HG03135 (cell line): ENCODE measurements at regions not wholly inside any gene's neighbourhood (a gene's known extent, or its start where the extent isn't known, plus 50 kb on each side); places are given as distances from the start of the nearest gene placed in this dataset.

Source experiments
- ATAC-seq: cut with Tn5 transposase; IDR thresholded peaks from one replicate; pipeline ENCODE4 v1.9.1; 2021; ENCODE audit warnings: mild to moderate bottlenecking, moderate library complexity; ENCODE audit not compliant: unreplicated experiment

DNA sequence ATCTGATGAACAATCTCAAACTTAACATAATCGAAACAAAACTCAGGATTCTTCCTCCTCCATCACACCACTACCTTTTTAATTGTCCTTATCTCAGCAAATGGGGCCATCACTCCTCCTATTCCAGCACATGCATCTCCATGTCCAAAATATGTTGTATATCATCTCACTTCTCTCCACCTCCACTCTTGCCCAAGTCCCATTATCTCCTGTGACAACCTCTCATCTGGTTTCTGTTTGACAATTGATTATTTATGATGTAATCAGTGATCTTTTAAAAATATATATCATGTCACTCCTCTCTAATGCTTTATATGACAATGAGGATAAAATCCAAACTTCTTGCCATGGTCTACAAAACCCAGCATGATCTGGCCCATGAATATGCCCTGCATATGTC is 200.8 kb upstream of the HMGA2 start:
- no peak for ATAC-seq

DNA sequence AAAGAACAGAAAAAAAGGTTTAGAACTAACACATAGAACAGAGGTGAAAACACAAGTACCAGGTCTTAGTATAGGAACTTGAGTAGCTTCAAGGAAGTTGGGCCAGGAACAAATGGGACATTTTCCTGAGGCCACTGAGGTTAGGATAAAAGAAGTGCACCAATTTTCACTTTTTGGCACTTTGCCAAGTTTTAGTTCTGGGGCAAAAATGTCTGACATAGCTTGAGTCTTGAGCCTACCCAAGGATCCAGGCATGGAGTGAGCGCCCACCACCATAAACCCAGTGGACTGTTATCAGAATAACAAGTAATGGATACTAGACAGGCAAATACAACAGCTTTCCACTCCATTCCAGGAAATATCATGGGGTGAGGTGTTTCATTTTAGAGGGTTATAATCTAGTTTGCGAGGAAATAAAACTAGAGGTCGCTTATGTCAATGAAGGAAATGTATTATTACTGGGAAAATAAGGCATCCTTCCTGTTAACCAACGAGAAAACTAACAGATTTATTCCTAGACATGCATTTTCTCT is 199.7 kb upstream of the HMGA2 start:
- ATAC-seq = no peak

DNA sequence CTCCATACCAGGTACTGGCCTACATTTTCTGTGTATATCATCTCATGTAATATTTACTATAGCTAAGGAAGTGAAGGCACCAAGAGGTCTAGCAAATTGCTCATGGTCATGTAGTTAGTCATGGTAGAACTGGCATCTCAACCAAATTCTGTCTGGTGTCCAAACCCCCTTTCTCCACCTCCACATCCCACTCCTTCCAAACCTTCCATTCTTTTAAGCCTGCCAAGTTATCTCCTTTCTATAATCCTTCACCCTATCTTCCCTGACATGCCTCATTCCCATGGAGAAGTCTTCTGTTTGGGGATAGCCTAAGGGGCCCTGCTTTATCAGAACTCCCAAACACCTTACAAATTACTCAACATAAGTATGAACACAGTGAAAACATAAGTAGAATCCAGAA is 196.2 kb upstream of the HMGA2 start:
- no peak for ATAC-seq

DNA sequence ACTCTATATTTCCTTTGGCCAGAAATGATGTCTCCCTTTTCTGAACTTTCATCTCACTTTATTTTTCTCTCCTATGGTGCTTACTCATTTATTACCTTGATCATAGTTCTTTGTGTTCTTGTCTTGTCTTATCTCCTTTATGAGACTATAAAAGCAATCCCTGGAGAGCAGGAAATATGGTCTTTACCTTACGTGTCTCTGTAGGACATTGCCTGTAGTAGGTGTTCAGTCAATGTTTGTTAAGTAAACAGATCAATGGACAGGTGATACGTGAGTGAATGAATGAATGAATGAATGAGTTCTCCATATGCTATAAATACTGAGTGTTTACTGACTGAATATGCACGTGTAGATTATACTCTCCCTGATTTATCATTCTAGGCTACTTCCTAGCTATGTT is 193.7 kb upstream of the HMGA2 start:
- no peak for ATAC-seq

DNA sequence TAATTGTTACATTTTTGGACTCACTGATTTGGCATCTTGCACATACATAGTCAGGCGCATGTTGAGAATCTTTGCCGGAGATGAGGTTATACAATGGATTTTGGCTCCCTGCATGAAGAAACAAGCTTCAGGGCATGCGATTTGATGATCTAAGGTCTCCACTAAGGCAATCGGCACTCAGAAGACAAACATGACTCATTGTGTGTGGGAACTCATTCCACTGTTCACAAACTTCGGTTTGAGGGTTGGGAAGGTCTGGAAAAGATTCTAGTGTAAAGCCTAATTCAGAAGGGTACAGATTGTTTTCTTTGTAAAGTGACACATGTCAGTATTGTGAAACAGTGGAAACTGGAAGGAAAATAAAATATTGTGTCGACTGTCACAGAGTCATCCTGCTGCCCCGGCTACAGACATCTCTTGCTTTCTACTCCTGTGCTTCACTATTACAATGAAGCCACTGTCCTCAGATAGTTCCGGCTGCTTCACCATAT is 192.6 kb upstream of the HMGA2 start:
- no peak for ATAC-seq

DNA sequence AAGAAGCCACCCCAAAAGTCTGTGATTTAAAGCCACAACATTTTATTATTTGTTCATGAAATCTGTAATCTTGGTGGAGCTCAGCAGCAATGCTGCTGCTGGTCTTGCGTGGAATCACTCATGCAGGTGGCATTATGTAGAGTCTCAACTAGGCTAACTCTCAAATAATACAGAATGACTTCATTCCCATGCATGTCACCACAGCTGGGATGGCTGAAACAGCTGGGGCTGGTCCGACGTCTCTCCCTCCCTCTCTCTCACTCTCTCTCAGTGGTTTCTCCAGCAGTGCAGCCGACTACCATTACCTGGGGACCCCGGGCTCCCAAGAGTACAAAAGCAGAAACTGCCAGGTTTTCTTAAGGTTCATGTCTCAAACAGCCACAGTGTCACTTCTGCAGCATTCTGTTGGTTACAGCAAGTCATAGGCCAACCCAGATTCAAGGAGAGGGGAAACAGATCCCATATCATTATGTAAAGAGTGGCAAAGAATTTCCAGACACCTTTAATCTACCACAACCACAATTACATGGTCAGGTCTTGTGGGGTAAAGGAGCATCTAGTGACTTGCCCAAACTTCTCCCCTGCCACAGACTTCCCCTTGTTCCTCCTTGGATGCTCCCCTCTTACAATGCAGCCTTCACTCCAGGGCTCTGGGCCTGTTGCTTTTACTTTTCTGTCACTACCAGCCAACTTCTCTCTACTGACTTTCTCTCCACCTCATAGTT is 192.0 kb upstream of the HMGA2 start:
- ATAC-seq = no peak

DNA sequence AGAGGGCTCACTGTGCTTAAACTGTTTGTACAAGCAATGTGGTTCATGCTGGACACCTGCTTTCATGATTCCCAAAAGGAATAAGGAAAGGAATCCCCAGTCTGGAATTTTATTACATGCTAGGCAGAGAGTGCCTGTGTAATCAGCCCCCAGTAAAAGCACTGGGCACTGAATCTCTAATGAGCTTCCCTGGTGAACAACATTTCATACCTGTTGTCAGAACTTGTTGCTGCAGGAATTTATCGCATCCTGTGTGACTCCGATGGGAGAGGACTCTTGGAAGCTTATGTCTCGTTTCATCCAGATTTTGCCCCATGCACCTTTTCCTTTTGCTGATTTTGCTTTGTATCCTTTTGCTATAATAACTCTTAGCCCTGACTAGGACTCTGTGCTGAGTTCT is 190.2 kb upstream of the HMGA2 start:
- no peak for ATAC-seq

DNA sequence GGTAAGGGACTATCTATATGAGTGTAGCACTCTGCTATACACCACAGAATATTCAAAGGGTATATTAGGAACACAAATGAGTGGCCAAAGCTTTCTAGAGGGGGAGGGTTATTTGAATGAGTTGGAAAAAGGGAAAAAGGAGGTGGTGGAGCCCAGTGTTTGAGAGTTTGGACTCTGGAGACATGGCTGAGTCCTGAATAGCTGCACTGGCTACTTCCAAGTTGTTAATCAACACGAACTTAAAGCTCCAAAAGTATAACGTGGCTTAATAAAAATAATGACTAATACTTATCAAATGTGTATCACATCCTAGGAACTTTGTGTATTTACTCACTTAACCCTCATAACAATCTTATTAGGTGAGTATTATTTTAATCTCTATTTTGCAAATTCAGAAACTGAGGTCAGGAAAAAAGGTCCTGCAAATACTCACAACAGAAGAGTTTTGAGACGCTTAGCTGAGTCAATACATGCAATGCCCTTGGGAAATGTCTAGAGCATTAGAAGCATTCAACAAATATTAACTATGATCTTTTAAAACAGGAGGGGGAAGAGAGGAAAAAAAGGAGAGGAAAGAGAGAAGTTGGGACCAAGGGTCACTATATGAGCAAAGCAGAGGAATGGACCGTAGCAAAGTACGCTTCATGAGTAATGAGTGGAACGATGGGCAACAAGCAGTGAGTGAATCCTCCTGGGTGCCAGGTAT is 189.5 kb upstream of the HMGA2 start:
- no peak for ATAC-seq

DNA sequence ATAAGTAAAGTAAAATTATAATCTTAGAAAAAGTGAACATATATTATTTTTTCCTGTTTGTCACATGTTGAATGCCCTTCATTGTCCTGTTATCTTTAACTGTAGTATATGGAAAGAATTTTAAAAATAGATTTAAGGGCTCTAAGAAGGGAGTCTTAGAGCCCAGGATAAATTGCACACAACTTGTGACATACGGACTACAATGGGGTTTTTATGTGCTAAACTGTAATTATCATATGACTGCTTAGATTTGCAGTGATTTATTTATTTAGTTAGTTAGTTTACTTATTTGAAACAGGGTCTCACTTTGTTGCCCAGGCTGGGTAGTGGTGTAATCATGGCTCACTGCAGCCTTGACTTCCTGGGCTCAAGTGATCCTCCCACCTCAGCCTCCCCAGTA is 187.8 kb upstream of the HMGA2 start:
- ATAC-seq = no peak

DNA sequence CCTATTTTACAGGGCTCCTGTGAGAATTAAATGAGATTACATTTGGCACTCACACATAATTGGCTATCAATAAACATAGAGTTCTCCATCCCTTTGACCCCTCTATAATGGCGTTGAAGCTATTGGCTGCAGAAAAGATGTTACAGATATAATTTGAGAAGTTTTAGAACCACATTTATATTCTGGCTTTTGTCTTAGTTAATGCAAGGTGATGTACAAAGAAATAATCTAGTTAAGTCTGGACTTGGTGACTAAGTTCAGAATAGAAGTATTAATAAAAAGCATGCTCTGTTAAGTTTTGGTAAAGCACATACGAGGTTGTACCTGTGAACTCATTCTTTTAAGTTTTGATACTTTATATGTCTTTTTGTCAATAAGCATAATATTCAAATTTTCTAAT is 187.1 kb upstream of the HMGA2 start:
- ATAC-seq = no peak

DNA sequence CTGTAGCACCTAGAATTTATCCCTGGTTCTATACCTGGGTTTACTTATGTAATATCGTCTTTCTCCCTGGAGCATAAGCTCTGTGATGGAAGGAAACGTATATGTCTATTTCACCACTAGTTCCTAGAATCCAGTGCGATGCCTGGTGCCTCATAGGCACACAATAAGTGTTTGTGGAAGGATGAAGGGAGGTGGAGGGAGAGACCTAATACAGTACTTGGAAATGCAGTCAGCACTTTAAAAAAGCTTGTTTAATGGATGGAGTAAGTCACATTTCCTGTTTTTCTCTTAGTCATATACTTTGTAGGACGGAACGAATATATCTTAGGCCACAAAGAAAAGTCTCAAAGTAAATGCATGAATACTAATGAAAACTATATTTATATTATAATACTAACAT is 186.5 kb upstream of the HMGA2 start:
- no peak for ATAC-seq

DNA sequence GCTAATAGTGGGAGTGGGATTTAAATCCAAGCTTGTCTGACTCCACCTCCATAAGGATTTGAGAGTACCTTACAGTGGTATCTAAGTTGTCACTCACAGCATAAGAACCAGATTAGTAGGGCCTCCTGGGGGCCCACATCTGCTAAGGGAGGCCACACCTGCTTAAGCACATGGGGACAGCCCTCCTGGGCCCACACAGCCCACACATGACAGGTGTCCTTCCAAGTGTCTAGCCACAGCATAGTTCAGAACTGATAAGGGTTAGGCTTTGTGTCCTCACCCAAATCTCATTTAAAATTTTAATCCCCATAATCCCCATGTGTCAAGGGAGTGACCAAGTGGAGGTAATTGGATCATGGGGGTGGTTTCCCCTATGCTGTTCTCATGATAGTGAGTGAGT is 186.0 kb upstream of the HMGA2 start:
- ATAC-seq = no peak

DNA sequence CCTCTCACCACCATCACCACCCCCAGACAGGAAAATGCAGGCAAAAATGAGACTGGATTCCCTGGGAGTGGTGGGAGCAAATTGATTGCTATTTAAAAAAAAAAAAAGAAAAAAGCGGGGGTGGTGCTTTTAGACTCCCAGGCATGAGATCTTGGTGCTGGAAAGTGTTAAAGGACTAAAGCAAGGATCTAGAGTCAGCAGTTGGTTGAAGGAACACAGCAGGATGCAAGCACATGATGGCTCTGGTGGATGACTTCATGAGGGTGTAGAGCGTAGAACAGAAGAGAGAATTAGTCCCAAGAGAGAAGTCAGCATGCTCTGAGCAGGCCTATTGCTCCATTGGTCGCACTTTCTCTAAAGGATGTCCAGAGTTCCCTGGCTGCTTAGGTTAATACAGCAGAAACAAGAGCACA is 183.8 kb upstream of the HMGA2 start:
- no peak for ATAC-seq

DNA sequence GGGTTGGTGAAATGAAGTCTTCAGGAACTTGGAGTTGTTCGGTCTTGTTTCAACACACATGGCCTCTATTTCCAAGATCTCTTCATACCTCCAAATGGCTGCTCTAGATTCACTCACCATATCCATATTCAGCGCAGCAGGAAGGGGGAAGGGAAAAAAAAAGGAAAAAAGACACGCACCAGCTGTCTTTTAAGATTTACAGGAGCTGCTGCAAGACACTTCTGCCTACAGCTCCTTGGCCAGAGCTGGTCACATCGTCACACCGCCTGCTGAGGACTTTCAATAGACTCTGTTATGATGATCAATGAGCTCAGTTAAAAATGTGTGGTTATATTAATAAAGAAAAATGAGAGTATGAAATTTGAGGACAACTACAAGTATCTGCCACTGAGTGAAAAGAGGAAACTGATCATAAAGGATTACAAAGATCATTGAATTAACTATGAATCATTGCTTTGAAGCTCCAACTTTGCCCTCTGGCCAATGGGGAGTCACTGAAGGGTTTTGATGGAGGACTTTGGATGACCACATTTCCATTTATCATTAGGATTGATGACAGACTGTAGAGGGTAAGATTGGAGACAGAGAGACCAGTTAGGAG is 182.1 kb upstream of the HMGA2 start:
- ATAC-seq = no peak

DNA sequence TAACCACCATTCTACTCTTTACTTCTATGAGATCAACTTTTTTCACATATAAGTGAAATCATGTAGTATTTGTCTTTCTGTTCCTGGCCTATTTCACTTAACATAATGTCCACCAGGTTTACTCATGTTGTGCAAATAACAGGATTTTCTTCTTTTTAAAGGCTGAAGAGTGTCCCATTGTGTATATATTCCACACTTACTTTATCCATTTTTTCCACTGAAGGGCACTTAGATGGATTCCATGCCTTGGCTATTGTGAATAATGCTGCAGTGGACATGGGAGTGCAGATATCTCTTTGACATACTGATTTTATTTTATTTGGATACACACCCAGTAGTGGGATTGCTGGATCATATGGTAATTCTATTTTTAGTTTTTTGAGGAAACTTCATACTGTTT is 181.1 kb upstream of the HMGA2 start:
- no peak for ATAC-seq

DNA sequence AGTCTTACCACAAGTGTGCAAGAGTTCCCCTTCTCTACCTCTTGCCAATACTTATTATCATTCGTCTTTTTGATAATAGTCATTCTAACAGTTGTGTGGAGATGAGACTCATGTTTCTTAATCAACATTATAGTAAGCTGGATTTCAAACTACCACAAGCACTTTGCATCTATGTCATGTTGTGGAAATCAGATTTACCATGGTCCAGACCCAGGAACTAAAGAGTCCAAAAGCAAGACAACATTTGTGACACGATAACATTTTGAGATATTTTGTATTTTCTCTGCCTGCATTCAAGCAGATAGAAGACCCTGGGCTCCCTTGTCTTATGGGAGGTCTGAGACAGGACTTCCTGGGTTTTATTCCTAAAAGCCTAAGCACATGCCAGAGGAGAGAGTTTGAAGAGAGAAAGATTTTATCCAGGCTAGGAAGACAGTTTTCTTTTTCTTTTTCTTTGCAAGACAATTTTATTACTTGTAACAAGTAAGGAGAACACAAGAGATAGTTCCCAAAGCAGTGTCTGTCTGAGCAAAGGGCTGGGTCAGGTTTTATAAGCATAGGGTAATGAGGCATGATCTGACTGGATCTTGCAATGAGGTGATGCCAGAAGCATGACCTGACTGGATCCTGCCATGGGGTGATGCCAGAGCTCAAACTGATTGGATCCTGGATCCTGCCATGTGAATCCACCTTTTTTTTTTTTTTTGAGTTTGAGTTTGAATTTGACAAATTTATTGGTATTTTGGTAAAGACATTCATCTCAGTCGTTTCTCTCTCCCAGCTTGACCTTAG is 180.5 kb upstream of the HMGA2 start:
- no peak for ATAC-seq

DNA sequence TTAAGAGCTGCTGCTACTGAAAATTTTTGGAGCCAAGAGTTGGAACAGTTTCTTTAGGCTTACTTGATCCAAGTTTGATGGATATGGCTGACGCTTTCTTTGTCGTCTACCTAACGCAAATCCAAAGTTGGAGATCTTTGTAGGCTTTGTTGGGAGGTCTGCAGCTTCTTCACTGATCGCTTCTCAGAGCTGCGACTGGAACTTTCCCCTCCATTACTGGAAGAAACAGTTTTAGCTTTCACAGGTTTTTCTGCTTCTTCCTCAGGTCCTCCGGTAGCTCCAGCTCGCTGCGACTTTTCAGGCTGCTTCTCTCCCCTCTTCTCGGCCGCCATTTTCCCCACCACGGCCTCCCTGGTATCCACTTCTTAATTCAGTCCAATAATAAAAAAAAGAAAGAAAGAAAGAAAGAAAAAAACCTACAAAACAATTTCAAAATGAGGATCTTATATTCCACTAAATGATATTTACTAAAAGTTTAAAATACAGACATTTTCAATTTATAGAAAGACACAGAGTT is 178.1 kb upstream of the HMGA2 start:
- no peak for ATAC-seq

DNA sequence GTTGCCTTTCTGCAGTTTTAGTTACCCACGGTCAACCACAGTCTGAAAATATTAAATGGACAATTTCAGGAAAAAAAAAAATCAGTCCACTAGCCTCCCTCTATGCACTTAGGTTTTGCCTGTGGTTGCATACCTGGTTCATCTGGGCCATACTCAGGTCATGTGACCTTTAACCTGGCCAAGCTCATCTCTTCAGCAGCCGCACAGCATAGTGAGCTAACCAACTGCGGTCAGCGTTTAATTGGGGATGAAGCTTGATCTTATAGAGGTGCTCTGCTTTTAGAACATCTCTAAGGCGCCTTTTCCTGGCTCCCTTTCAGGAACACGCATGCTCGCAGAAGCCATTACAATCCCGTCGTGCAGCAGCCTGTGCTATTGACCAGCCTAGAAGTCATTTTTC is 177.2 kb upstream of the HMGA2 start:
- ATAC-seq = no peak

DNA sequence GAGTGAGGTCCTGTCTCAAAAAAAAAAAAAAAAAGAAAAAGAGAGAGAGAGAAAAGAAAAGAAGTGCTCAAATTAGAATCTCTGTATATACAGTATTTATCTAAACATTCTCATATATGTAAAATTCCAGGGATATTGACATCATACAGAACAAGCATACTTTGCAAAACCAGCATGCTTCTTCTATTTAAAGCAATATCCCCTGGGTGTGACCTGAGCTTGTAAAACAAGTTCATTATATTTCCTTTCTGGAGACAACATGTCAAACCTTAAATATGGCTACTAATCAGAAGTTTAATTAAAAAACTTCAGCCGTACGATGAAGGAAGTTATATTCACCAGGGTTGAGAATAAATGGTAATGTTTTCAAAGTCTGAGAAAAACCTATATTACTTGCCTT is 175.8 kb upstream of the HMGA2 start:
- ATAC-seq = no peak

DNA sequence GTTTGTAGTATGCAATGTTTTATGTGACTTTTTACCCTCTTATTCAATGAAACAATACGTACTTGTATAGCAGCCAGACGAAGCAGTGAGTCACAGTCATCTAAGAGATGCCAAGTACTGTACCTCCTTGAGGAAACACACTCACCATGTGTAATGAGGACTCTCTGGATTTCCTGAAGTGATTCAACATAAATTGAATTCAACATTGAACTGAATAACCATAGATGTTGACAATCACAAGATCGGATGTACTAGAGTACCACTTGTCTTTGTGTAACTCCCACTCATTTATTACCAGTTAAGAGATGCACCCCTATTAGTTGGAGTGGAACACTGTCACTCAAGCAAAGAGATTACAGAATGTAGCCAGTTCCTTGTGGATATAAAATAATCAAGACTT is 175.2 kb upstream of the HMGA2 start:
- no peak for ATAC-seq

DNA sequence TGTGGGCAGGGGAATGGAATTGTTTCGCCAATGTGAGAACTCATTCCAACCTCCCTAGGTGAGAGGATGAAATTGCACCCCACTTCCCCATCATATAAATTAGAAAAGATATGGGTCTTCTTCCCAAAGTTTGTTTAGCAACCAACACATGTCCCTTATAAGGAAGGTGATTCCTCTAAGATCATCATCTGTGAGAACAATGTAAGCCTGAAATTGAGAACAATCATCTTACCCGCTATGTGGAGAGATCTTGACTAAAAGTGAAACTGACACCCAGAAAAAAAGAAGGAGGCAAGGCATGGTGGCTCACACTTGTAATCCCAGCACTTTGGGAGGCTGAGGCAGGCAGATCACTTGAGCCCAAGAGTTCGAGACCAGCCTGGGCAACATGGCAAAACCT is 173.2 kb upstream of the HMGA2 start:
- no peak for ATAC-seq
